Lower leg skin (tissue), 3 donors: ENCODE measurements at regions not wholly inside any gene's neighbourhood (a gene's known extent, or its start where the extent isn't known, plus 50 kb on each side); places are given as distances from the start of the nearest gene placed in this dataset.

Source experiments
- CTCF ChIP-seq, 3 donors: fragments of 450-650 bp; IDR thresholded peaks; one replicate each; pipeline ENCODE4 v1.5.1; 2016; ENCODE audit warnings: antibody characterized with exemption in 3 of 3, mild to moderate bottlenecking in 3 of 3, moderate library complexity in 2 of 3
- POLR2A ChIP-seq, 2 donors: fragments of 450-650 bp; IDR thresholded peaks; one replicate each; pipeline ENCODE4 v1.6.1; 2016 to 2017; ENCODE audit warnings: antibody characterized with exemption in 2 of 2, mild to moderate bottlenecking in 1 of 2, moderate library complexity in 1 of 2

DNA sequence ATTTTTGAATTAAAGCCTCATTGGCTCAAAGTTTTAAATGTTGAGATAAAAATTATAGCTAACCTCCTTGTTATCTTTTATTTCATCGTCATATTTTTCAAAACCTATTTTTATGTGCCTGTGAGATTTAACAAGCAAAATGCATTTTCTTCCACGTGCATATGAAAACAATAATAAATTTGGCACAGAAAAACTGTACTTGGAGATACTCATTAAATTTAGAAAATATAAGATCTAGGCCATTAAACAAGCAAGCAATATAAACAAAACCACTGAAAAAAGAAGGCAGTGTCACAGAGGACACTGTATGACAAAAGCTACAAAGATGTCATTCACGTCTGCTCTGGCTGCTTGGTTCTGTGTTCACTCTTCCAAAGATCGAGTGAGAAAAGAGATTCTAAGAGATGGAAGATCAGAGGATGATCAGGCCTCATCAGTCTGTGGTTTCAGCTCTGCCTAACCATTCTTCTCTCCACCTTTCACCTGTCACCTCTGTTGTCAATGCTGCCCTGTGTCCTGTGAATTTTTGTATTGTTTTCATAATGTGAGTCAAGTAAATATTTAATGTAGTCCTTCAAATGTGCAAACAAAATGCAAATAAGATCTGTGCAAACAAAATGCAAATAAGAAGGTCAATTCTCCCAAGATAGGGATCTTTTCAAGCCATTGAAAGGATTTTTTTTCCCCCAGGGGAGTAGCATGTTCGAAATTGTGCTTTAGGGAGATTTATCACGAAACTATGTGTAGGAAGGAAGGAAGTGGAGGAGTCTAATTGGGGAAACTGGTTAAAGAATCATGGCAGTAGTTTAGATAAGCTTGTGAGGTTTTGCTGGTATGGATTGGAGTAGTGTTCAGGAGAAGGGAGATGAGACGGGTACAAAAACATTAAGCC, 138.7 kb upstream of the RBMS1 start:
- TF ChIP-seq POLR2A (IDR thresholded peaks at IDR 0.05) (no peak), CTCF (IDR thresholded peaks at IDR 0.05) (no peak)
